Activated CD4-positive, alpha-beta T cell treated with anti-CD3 and anti-CD28 coated beads, Interleukin-2, amount 50 U/mL, for 16 hours (primary cell): ENCODE measurements at regions not wholly inside any gene's neighbourhood (a gene's known extent, or its start where the extent isn't known, plus 50 kb on each side); places are given as distances from the start of the nearest gene placed in this dataset.

Experiments used
- DNase-seq: peaks from one replicate; pipeline ENCODE4 v3.0.0-alpha.2; 2020

DNA sequence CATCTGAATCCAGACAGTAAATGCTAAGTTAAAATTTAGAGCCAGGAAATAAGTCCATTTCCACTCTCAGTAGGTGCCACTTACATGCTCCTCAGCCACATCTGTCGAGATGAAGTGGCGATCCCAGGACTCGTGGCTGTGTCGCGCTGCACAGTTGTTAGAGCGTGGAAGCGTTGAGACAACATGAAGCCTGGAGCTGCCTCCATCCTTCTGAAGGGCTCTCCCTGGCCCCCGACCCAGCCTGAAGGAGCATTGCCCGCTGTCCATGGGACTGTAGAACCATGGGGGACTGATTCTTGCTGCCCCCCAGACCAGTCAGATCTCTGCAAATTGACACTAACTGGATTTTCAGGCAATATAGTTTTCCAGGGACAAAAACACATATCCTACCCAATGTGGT is 58.9 kb downstream of the IRX1 start:
- DNase-seq: no peak

GRCh38 chr5:3656803-3657202 is 61.2 kb downstream of the IRX1 start:
- DNase-seq: no peak

- DNase-seq: no peak
Observed at GRCh38 chr5:3657364-3658022, 61.9 kb downstream of the IRX1 start.

- DNase-seq: no peak
Observed at GRCh38 chr5:3658929-3659328, 63.3 kb downstream of the IRX1 start.

- no peak for DNase-seq
Observed at GRCh38 chr5:3659907-3660306, 64.3 kb downstream of the IRX1 start.

- DNase-seq: no peak
Observed at GRCh38 chr5:3660630-3661029, 65.0 kb downstream of the IRX1 start.

DNA sequence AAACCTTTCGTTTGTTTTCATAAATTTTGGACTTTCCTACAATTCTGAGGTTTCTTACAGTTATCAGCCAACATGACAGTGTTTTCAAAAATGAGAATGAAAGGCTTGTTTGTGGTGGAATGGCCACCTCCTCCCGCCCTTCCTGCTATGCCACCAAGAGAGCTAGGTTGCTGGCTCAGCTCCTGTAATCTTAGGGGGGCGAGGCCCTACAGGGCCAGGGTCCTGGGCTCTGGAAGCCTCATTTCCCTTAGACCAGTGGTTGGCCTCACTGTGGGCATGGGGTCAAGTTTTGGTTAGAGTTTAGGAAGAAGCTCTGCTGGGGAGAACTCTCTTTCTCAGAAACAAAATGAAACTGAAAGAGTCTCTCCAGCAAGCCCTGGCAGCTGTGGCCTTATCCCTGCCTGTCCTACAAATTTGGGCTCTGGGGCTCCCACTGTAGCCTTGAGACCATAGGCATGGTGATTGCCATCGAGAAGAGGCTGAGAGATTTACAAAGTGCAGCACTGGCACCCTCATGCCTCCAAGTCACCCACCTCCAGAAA is 66.2 kb downstream of the IRX1 start:
- no peak for DNase-seq

- no peak for DNase-seq
Observed at GRCh38 chr5:3662344-3662743, 66.7 kb downstream of the IRX1 start.

GRCh38 chr5:3671337-3671736 is 75.7 kb downstream of the IRX1 start:
- no peak for DNase-seq

DNA sequence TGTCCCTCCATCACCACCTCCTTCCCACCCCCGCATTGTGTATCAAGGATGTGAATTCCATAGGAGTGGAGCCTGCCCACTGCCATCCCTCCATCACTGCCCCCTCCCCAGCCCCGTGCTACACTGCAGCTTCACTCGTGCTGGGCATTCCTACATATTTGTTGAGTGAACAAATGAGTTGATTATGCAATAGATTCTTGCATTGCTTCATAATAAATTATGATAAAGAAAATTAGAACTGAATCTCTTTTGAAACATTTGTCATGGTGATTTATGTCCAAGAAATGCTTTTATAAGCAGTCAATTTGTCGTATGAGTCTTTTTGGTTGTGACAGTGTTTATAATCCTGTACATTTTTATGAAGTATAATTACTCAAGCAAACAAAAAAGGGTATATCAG is 83.2 kb downstream of the IRX1 start:
- DNase-seq: no peak

DNA sequence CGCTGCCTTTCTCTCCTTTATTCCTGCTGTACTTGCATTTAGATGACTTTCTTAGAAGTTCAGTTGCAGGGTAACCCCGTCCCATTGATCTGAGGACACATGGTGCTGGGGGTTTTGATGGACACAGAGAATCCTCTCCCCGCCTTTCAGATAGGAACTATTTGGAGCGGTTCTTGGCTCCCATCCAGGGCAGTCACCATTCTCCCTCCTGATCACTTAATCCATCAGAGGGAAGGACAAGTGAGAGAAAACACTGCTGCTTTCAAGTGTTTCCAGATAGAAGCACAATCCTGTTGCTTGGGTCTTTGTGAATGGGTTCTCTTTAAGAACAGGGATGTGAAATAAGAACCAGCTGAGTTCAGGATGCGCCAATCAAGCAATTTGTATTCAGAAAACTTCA is 85.2 kb downstream of the IRX1 start:
- DNase-seq: no peak

GRCh38 chr5:3684118-3684517 is 88.5 kb downstream of the IRX1 start:
- no peak for DNase-seq

- DNase-seq: no peak
Observed at GRCh38 chr5:3684771-3685354, 89.2 kb downstream of the IRX1 start.

- no peak for DNase-seq
Observed at GRCh38 chr5:3694819-3695218, 99.2 kb downstream of the IRX1 start.

DNA sequence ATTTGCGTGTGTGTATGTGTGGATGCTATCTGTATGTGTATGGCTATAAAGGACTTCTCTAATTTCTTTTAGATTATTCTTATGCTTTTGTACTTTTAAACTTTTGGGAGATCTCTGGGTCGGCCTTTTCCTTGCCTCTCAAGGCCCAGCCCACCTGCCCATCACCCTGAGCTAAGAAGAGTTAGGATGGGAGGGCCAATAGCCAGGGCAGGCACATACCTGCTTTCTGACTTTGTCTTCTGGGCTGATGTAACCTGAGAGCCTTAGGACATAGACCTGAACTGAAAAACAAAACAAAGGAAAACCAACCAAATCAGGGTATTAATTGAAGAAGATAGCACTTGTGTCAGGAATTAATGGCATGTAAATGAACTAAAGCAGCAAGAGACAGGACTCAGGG is 100.2 kb downstream of the IRX1 start:
- no peak for DNase-seq

DNA sequence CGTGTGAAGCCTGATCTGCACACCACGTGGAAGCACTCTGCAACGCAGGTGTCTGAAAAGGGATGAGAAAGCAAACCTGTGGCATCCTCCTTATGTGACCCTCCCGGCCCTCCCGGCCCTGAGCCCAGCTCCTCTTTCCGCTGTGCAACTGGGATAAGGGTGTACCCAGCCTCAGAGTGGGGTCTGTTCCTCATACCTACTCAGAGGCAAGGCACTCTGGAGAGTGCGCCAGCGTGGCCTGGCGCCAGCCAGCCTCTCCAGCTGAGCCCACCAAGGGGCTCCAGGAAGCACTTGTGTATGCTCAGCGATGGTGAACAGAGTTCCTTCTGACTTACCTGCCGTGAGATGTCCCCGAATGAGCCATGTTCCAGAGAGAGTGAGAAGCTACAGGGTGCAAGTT is 102.8 kb downstream of the IRX1 start:
- DNase-seq: no peak

DNA sequence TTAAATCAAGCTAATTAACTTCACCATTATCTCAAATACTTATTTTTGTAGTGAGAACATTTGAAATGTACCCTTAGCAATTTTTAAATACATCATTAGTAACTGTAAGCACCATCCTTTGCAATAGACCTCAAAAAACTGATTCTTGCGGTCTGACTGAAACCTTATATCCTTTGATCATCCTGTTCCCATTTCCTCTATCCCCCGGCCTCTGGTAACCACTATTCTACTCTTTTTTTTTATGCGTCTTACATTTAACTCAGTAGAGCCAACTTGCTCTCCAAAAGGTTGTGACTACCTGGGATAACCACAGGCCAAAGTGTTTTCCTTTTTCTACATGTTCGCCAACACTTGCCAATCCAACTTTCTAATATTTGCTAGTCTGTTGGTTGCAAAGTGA is 106.1 kb downstream of the IRX1 start:
- DNase-seq: no peak

DNA sequence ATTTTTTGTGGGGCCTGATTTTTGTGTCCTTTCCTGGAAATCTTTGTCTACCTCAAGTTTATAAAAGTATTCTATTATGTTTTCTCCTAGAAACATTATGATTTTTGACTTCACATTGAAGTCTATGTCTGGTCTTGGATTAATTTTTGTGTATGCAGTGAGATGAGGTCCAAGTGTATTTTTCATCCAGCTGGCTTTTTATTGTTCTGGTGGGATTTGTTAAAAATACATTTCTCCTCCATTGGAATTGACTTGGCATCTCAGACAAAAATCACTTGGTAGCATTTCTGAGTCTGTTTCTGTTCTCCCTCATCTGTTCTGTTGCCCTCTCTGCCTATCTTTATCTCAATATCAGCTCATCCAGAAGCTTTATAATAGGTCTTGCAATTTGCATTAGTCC is 109.0 kb downstream of the IRX1 start:
- no peak for DNase-seq

GRCh38 chr5:3709068-3709716 is 113.6 kb downstream of the IRX1 start:
- no peak for DNase-seq

GRCh38 chr5:3709717-3710348 is 114.2 kb downstream of the IRX1 start:
- no peak for DNase-seq

- DNase-seq: no peak
Observed at GRCh38 chr5:3715062-3715461, 119.4 kb downstream of the IRX1 start.

- no peak for DNase-seq
Observed at GRCh38 chr5:3729631-3730030, 134.0 kb downstream of the IRX1 start.

DNA sequence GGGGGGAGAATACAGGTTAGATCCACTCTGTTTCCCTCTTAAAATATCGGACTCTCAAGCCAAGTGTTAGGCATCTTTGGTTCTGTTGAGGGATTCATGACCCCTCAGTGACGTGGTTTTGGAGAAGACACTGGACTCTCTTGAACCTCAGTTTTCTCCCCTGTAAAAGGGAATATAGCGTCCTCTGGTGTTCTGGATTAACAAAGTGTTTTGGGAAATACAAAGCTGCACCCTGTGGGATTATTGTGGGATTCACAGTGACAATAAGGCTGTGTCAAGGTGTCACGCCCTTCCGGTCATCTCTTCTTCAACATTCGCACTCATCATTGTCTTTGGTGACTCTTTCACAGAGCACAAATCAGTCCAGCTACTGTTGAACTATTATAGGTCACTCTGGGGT is 139.0 kb downstream of the IRX1 start:
- DNase-seq: no peak

DNA sequence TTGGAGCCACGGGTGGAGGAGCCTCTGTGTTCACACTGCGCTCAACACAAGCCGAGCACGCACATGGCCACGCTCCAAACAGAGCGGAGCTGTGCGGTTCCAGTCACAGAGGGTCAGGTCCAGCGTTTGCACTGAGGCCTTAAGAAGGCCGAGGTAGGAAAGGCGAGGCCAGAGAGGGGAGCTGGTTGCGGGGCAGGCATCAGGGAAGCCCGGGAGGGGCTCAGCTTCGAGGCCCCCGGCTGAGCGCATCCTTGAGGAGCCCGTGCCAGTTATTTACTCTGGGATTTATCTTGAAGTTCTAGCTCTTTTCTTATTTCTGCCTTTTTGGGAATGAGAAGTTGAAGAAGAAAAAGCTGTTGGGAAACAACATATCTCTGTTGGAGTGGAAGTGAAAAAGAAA is 140.8 kb downstream of the IRX1 start:
- no peak for DNase-seq
